AG10803 (cell line): ENCODE measurements at regions not wholly inside any gene's neighbourhood (a gene's known extent, or its start where the extent isn't known, plus 50 kb on each side); places are given as distances from the start of the nearest gene placed in this dataset.

ENCODE experiments used
- DNase-seq: peaks from one replicate; pipeline ENCODE4 v3.0.0; 2010; ENCODE audit warnings: low read depth
- H3K4me3 ChIP-seq: 2 replicates; pipeline ENCODE4 v1.5.1; 2011; ENCODE audit warnings: mild to moderate bottlenecking, low read length, control low read depth
- TF ChIP-seq, protein P1 (sequence below): conservative IDR thresholded peaks from 2 replicates; pipeline ENCODE4 v1.5.1; 2011; ENCODE audit warnings: mild to moderate bottlenecking, low read length, control low read depth, inconsistent platforms

DNA sequence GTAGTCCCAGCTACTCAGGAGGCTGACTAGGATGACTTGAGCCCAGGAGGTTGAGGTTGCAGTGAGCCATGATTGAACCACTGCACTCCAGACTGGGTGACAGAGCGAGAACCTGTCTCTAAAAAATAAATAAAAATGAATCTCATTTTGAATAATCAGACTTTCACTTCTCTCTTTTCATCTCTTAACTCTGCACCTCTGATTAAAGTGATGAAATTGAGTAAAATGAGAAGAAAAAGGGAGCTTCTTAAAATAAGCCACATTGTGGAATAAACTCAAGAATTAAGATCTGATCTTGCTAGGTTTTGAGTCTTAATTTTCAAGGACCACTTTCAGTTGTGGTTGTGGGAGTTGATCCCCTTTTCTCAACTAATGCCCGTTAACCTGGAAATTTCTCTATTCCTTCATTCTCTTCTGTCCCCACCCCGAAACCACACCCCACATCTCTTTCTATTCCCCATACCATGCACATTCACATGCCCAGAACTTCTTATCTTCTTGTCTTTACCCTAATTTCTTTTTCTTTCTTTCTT, 70.9 kb upstream of the ETV6 start:
- no peak overlapping the region for H3K4me3 ChIP-seq
- TF ChIP-seq, protein P1, sequence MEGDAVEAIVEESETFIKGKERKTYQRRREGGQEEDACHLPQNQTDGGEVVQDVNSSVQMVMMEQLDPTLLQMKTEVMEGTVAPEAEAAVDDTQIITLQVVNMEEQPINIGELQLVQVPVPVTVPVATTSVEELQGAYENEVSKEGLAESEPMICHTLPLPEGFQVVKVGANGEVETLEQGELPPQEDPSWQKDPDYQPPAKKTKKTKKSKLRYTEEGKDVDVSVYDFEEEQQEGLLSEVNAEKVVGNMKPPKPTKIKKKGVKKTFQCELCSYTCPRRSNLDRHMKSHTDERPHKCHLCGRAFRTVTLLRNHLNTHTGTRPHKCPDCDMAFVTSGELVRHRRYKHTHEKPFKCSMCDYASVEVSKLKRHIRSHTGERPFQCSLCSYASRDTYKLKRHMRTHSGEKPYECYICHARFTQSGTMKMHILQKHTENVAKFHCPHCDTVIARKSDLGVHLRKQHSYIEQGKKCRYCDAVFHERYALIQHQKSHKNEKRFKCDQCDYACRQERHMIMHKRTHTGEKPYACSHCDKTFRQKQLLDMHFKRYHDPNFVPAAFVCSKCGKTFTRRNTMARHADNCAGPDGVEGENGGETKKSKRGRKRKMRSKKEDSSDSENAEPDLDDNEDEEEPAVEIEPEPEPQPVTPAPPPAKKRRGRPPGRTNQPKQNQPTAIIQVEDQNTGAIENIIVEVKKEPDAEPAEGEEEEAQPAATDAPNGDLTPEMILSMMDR, result no peak
- no peak for DNase-seq

DNA sequence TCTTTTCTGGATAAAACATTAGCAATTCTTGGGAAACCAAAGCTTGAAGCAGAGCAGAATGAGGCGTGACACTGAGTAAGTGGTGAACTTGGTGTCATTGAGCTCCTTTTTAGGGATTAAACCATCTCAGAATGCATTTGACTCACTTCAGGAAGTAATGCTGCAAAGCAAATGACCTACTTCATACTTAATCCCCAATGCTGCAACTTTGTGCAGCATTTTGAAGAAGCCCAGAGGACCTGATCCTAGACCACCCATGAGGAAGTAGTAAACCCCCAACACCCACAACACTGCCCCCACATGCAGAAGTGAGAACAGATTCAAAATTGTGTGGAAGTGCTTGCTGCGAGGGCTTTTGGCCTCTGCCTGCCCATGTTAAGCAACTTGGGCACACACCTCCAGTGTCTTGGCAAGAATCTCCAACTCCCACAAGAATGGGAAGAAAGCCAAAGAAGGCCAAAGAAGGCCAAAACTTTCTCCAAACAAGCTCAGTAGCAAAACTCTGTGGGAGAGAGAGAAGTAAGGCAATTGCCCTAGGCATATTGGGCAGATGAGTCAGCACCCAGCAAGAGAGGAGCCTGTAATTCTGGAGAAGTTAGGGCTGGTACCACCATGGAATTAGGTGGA, 69.2 kb upstream of the ETV6 start:
- no peak overlapping the region for H3K4me3 ChIP-seq
- TF ChIP-seq, protein P1, result no peak
- peak; percentile 88 for DNase-seq

DNA sequence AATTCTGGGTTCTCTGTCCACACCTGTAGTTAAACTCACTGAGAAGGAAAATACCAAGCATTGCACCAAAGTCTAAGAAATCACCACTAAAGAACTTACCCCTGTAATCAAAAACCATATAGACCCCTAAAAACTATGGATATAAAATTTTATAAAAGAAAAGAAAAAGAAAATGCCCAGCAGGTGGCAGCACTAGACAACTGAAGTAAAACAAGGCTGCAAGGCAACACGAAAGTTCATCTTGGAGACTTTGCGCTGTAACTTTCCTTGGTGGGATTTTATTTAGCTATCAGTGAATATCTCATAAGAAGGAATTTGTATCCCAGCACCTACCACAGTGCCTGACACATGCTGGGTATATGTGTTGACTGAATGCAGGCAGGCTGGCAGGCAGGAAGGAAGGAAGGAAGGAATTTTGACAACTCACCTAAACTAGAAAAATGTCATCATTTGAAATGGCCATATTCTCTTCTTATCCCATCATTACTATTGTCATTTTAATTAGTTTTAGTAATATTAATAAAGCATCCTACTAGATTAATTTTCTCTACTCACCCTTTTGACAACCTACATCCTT, 68.2 kb upstream of the ETV6 start:
- peak; percentile 75 for DNase-seq
- TF ChIP-seq, protein P1, result peak; percentile 57

DNA sequence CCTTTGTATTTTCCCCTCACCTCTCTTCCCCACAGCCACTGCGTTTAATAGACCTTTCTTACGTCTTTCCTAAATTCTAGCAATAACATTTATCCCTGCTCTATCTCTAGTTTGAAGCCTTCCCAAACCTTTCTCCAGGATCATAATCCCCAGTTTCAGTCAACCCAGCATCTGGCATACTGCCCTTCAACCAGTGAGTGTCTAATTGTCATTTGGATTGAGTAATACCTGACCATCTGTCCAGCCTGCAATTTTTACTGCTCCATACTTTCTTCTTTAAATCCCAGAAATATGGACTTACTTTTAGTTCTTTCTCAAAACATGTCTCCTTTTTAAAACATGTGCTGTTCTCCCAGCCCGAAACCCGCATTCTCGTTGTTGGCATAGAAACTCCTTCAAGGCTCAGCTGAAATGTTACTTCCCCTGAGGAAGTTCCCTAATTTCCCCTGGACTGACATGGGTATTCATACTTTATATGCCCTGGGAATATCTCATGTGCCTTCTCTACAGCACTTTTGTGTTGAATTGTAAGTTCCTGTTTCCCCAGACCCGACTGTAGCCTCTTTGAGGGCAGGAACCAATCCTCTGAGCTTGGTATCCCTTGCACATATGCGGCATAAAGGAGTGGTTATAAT, 65.1 kb upstream of the ETV6 start:
- TF ChIP-seq, protein P1, result no peak
- peak; percentile 54 for DNase-seq

More for the DNA sequence above, 68.2 kb upstream of the ETV6 start:
- no peak overlapping the region for H3K4me3 ChIP-seq

DNA sequence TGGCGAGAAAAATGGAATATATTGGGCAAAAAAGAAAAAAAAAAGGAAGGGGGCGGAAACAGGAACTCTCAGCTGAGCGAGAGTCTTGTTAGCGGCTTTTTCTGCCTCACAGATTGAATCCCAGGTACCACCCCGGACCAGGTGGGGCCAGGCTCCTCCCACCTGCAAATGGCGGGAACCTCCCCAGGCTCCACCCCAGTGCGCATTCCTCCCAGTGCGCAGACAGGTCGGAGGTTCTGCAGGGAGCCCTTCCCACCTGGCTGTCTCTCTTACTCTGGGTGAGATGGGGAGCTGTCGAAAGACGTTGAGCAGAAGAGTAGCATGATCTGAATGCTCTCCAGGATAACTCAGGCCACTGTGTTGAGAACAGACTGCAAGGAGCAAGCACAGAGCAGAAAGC, 57.0 kb upstream of the ETV6 start:
- no peak overlapping the region for H3K4me3 ChIP-seq
- DNase-seq, result no peak

More for the DNA sequence above, 65.1 kb upstream of the ETV6 start:
- no peak overlapping the region for H3K4me3 ChIP-seq

DNA sequence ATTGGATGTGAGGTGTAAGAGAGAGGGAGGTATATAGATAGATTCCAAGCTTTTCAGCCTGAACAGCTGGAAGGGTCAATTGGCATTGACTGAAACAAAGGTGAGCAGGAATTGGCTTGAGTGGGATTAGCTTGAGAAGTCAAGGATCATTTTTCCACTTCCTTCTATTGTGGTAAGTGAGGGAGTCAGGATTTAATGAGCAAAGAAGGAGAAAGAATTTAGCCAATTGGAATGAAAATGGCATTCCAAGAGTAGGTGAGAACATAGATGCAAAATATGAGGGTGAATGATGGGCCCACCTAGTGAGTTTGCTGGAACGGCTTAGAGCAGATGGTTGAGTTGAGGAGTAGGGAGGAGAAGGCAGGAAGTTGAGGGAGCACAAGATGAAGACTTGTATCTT, 56.5 kb upstream of the ETV6 start:
- TF ChIP-seq, protein P1, result no peak
- H3K4me3 ChIP-seq, result no peak overlapping the region
- DNase-seq, result no peak

More for the DNA sequence above, 57.0 kb upstream of the ETV6 start:
- TF ChIP-seq, protein P1, result no peak
